Fibroblast of pulmonary artery (primary cell): ENCODE measurements at regions not wholly inside any gene's neighbourhood (a gene's known extent, or its start where the extent isn't known, plus 50 kb on each side); places are given as distances from the start of the nearest gene placed in this dataset.
"Not testable (repeated sequence)": the region's sequence is repeated elsewhere in the genome, so short reads cannot be mapped to it uniquely, and the experiment has no call there.

Source experiments
- DNase-seq: peaks from one replicate; pipeline ENCODE4 v3.0.0-alpha.2; 2010; ENCODE audit warnings: low read depth
- H3K4me3 ChIP-seq: replicated peaks from 2 replicates; pipeline ENCODE4 v1.5.1; 2011; ENCODE audit warnings: low read depth, mild to moderate bottlenecking, control low read depth, low read length, moderate library complexity
- CTCF ChIP-seq: IDR thresholded peaks from 2 replicates; pipeline ENCODE4 v1.5.1; 2011; ENCODE audit warnings: mild to moderate bottlenecking, control low read depth, low read length, inconsistent platforms; ENCODE audit errors: missing control alignments

DNA sequence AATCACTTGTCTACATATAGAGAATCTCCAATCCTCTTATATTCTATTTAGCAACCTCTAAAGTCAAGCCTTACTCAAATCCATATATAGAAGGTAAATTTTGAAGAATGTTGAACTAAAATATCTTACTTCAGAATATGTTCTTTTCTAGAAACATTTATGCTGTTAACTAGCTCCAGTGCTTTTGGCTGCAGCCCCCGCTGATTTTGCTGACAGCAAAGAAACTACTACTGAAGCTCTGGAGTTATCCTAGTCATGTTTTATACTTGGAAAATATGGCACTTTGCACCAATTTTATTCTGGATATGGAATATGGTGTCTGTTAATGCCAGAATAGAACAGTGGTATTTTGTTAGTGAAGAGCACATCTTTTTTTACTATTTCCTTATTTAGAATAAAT lies 212.4 kb upstream of the FSIP2 start:
- TF ChIP-seq CTCF: no peak
- no peak for DNase-seq

GRCh38 chr2:185531721-185532120 lies 206.9 kb upstream of the FSIP2 start:
- no peak overlapping the region for H3K4me3 ChIP-seq
- DNase-seq: no peak
- no peak for TF ChIP-seq CTCF

More for the DNA sequence above, 212.4 kb upstream of the FSIP2 start:
- H3K4me3 ChIP-seq: no peak overlapping the region

- DNase-seq: no peak
- TF ChIP-seq CTCF: no peak
- no peak overlapping the region for H3K4me3 ChIP-seq
These were observed 200.9 kb upstream of the FSIP2 start for GRCh38 chr2:185537689-185538088.

GRCh38 chr2:185567196-185567595 lies 171.4 kb upstream of the FSIP2 start:
- no peak overlapping the region for H3K4me3 ChIP-seq
- no peak for TF ChIP-seq CTCF
- DNase-seq: no peak

GRCh38 chr2:185567940-185568339 lies 170.7 kb upstream of the FSIP2 start:
- no peak for DNase-seq
- no peak overlapping the region for H3K4me3 ChIP-seq
- TF ChIP-seq CTCF: no peak

DNA sequence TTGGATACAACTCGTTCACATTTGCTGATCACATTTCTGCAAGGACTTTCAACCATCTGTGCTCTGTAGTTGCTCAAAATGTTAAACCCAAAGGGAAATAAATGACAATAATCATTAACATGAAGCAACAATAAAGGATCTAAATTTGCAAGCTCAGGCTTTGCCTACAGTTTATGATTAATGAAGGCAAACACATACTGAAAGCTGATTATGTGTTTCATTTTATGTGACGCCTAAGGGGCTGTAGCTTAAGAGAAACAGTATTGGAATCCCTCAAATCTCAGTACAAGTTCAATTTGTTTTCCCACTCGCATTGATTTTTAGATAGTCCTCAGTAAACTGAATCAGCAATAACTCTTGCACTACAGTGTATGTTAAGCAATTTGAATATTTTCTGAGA lies 160.3 kb upstream of the FSIP2 start:
- TF ChIP-seq CTCF: no peak
- no peak overlapping the region for H3K4me3 ChIP-seq
- DNase-seq: no peak

- no peak for TF ChIP-seq CTCF
- peak; percentile 0 for DNase-seq
- no peak overlapping the region for H3K4me3 ChIP-seq
These were observed 155.4 kb upstream of the FSIP2 start for GRCh38 chr2:185583058-185583816.

DNA sequence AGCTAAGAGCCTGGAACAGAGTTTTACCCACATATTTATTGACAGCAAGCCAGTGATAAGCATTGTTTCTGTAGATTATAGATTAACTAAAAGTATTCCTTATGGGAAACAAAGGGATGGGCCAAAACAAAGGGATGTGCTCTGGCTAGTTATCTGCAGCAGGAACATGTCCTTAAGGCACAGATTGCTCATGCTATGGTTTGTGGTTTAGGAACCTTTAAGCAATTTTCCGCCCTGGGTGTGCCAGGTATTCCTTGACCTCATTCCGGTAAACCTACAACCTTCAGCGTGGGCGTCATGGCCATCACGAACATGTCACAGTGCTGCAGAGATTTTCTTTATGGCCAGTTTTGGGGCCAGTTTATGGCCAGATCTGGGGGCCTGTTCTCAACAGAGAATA lies 153.4 kb upstream of the FSIP2 start:
- DNase-seq, H3K4me3 ChIP-seq: not testable (repeated sequence)

DNA sequence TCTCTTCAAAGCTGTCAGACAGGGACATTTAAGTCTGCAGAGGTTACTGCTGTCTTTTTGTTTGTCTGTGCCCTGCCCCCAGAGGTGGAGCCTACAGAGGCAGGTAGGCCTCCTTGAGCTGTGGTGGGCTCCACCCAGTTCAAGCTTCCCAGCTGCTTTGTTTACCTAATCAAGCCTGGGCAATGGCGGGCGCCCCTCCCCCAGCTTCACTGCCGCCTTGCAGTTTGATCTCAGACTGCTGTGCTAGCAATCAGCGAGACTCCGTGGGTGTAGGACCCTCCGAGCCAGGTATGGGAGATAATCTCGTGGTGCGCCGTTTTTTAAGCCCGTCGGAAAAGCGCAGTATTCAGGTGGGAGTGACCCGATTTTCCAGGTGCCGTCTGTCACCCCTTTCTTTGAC lies 147.3 kb upstream of the FSIP2 start:
- DNase-seq, H3K4me3 ChIP-seq: not testable (repeated sequence)
